ENCODE measurements at regions not wholly inside any gene's neighbourhood (a gene's known extent, or its start where the extent isn't known, plus 50 kb on each side); places are given as distances from the start of the nearest gene placed in this dataset.

GRCh38 chr18:68557183-68557582 is 157.7 kb downstream of the TMX3 start:
- Histone ChIP-seq H3K9ac (ENCODE audit: low read depth, low read length) (no peak overlapping the region), H3K36me3 (ENCODE audit: insufficient read depth, low read length) (no peaks in the 10 kb centered on the region), H3K9me3 (ENCODE audit: control insufficient read depth, insufficient read depth, low read length) (no peaks in the 10 kb centered on the region), H3K4me1 (ENCODE audit: insufficient read depth, low read length) (no peaks in the 10 kb centered on the region)

GRCh38 chr18:68555879-68556301 is 159.0 kb downstream of the TMX3 start:
- no peaks in the 10 kb centered on the region for H3K4me1 ChIP-seq (ENCODE audit: insufficient read depth, low read length)
- no peak overlapping the region for H3K9ac ChIP-seq (ENCODE audit: low read depth, low read length)
- H3K9me3 ChIP-seq (ENCODE audit: control insufficient read depth, insufficient read depth, low read length), result no peaks in the 10 kb centered on the region
- H3K36me3 ChIP-seq (ENCODE audit: insufficient read depth, low read length), result no peaks in the 10 kb centered on the region

- Histone ChIP-seq H3K36me3 (ENCODE audit: insufficient read depth, low read length) (no peaks in the 10 kb centered on the region), H3K9ac (ENCODE audit: low read depth, low read length) (no peak overlapping the region), H3K9me3 (ENCODE audit: control insufficient read depth, insufficient read depth, low read length) (no peaks in the 10 kb centered on the region)
Measured at GRCh38 chr18:68548904-68549870, 165.7 kb downstream of the TMX3 start.

GRCh38 chr18:68543344-68543743 is 171.6 kb downstream of the TMX3 start:
- Histone ChIP-seq H3K9ac (ENCODE audit: low read depth, low read length) (no peak overlapping the region), H3K36me3 (ENCODE audit: insufficient read depth, low read length) (no peaks in the 10 kb centered on the region), H3K9me3 (ENCODE audit: control insufficient read depth, insufficient read depth, low read length) (no peaks in the 10 kb centered on the region), H3K4me1 (ENCODE audit: insufficient read depth, low read length) (no peaks in the 10 kb centered on the region)

More at GRCh38 chr18:68548904-68549870, 165.7 kb downstream of the TMX3 start:
- H3K4me1 ChIP-seq (ENCODE audit: insufficient read depth, low read length), result no peaks in the 10 kb centered on the region

- no peaks in the 10 kb centered on the region for H3K4me1 ChIP-seq (ENCODE audit: insufficient read depth, low read length)
- no peaks in the 10 kb centered on the region for H3K36me3 ChIP-seq (ENCODE audit: insufficient read depth, low read length)
- no peaks in the 10 kb centered on the region for H3K9me3 ChIP-seq (ENCODE audit: control insufficient read depth, insufficient read depth, low read length)
- no peak overlapping the region for H3K9ac ChIP-seq (ENCODE audit: low read depth, low read length)
Measured at GRCh38 chr18:68542846-68543245, 172.1 kb downstream of the TMX3 start.

- H3K9me3 ChIP-seq (ENCODE audit: control insufficient read depth, insufficient read depth, low read length), result no peaks in the 10 kb centered on the region
- no peak overlapping the region for H3K9ac ChIP-seq (ENCODE audit: low read depth, low read length)
- H3K36me3 ChIP-seq (ENCODE audit: insufficient read depth, low read length), result no peaks in the 10 kb centered on the region
- H3K4me1 ChIP-seq (ENCODE audit: insufficient read depth, low read length), result no peaks in the 10 kb centered on the region
Measured at GRCh38 chr18:68533641-68534040, 181.3 kb downstream of the TMX3 start.

GRCh38 chr18:68532328-68532885 is 182.5 kb downstream of the TMX3 start:
- Histone ChIP-seq H3K9ac (ENCODE audit: low read depth, low read length) (no peak overlapping the region), H3K36me3 (ENCODE audit: insufficient read depth, low read length) (no peaks in the 10 kb centered on the region), H3K4me1 (ENCODE audit: insufficient read depth, low read length) (no peaks in the 10 kb centered on the region), H3K9me3 (ENCODE audit: control insufficient read depth, insufficient read depth, low read length) (no peaks in the 10 kb centered on the region)

GRCh38 chr18:68525091-68525490 is 189.8 kb downstream of the TMX3 start:
- H3K4me1 ChIP-seq (ENCODE audit: insufficient read depth, low read length), result no peaks in the 10 kb centered on the region
- no peaks in the 10 kb centered on the region for H3K9me3 ChIP-seq (ENCODE audit: control insufficient read depth, insufficient read depth, low read length)
- H3K36me3 ChIP-seq (ENCODE audit: insufficient read depth, low read length), result no peaks in the 10 kb centered on the region

GRCh38 chr18:68520406-68521075 is 194.4 kb downstream of the TMX3 start:
- H3K9me3 ChIP-seq (ENCODE audit: control insufficient read depth, insufficient read depth, low read length), result no peaks in the 10 kb centered on the region
- no peak overlapping the region for H3K9ac ChIP-seq (ENCODE audit: low read depth, low read length)
- no peaks in the 10 kb centered on the region for H3K36me3 ChIP-seq (ENCODE audit: insufficient read depth, low read length)
- peaks cover 5% of the 10 kb centered on the region; the same call in 1 of the 2 replicates for H3K4me1 ChIP-seq (ENCODE audit: insufficient read depth, low read length)

More at GRCh38 chr18:68525091-68525490, 189.8 kb downstream of the TMX3 start:
- no peak overlapping the region for H3K9ac ChIP-seq (ENCODE audit: low read depth, low read length)

- Histone ChIP-seq H3K4me1 (ENCODE audit: insufficient read depth, low read length) (peaks cover 5% of the 10 kb centered on the region; the same call in 1 of the 2 replicates), H3K9me3 (ENCODE audit: control insufficient read depth, insufficient read depth, low read length) (no peaks in the 10 kb centered on the region), H3K36me3 (ENCODE audit: insufficient read depth, low read length) (no peaks in the 10 kb centered on the region), H3K9ac (ENCODE audit: low read depth, low read length) (no peak overlapping the region)
Measured at GRCh38 chr18:68519336-68519735, 195.6 kb downstream of the TMX3 start.

- Histone ChIP-seq H3K9ac (ENCODE audit: low read depth, low read length) (no peak overlapping the region), H3K4me1 (ENCODE audit: insufficient read depth, low read length) (no peaks in the 10 kb centered on the region), H3K36me3 (ENCODE audit: insufficient read depth, low read length) (no peaks in the 10 kb centered on the region), H3K9me3 (ENCODE audit: control insufficient read depth, insufficient read depth, low read length) (peaks cover 3% of the 10 kb centered on the region; the same call in 1 of the 2 replicates)
Measured at GRCh38 chr18:68509902-68510301, 205.0 kb downstream of the TMX3 start.

- Histone ChIP-seq H3K4me1 (ENCODE audit: insufficient read depth, low read length) (no peaks in the 10 kb centered on the region), H3K9me3 (ENCODE audit: control insufficient read depth, insufficient read depth, low read length) (peaks cover 3% of the 10 kb centered on the region; the same call in 1 of the 2 replicates), H3K9ac (ENCODE audit: low read depth, low read length) (no peak overlapping the region), H3K36me3 (ENCODE audit: insufficient read depth, low read length) (no peaks in the 10 kb centered on the region)
Measured at GRCh38 chr18:68507781-68508180, 207.1 kb downstream of the TMX3 start.

- H3K9ac ChIP-seq (ENCODE audit: low read depth, low read length), result no peak overlapping the region
- no peaks in the 10 kb centered on the region for H3K9me3 ChIP-seq (ENCODE audit: control insufficient read depth, insufficient read depth, low read length)
- H3K4me1 ChIP-seq (ENCODE audit: insufficient read depth, low read length), result no peaks in the 10 kb centered on the region
- no peaks in the 10 kb centered on the region for H3K36me3 ChIP-seq (ENCODE audit: insufficient read depth, low read length)
Measured at GRCh38 chr18:68505178-68505574, 209.7 kb downstream of the TMX3 start.

- H3K9ac ChIP-seq (ENCODE audit: low read depth, low read length), result no peak overlapping the region
- no peaks in the 10 kb centered on the region for H3K36me3 ChIP-seq (ENCODE audit: insufficient read depth, low read length)
- no peaks in the 10 kb centered on the region for H3K4me1 ChIP-seq (ENCODE audit: insufficient read depth, low read length)
- H3K9me3 ChIP-seq (ENCODE audit: control insufficient read depth, insufficient read depth, low read length), result no peaks in the 10 kb centered on the region
Measured at GRCh38 chr18:68504441-68505177, 210.3 kb downstream of the TMX3 start.
